ENCODE measurements at regions not wholly inside any gene's neighbourhood (a gene's known extent, or its start where the extent isn't known, plus 50 kb on each side); places are given as distances from the start of the nearest gene placed in this dataset.

- in situ Hi-C loops (cut with MboI) (no loop called here), intact Hi-C loops (cut with micrococcal nuclease) (no loop called here)
- Histone ChIP-seq H2AFZ (ENCODE audit: low read depth, low read length) (no peak overlapping the region), H3K9ac (ENCODE audit: insufficient read depth in 1 of 2, low read depth in 2 of 2, low read length in 2 of 2) (no peak overlapping the region), H3K36me3 (ENCODE audit: control insufficient read depth, insufficient read depth, low read length) (no peaks in the 10 kb centered on the region), H3K9me3 (replicated peaks; ENCODE audit: control insufficient read depth, insufficient read depth, low read depth, low read length) (no peaks in the 10 kb centered on the region), H3K27me3 (ENCODE audit: control insufficient read depth in 2 of 2, insufficient read depth in 2 of 2, low read length in 2 of 2) (no peaks in the 10 kb centered on the region), H3K9me1 (ENCODE audit: control insufficient read depth, insufficient read depth, low read length) (no peaks in the 10 kb centered on the region), H3K27ac (ENCODE audit: extremely low read depth, low read depth, low read length) (no peak overlapping the region), H4K20me1 (replicated peaks; ENCODE audit: control insufficient read depth, insufficient read depth, low read length) (no peaks in the 10 kb centered on the region), H3K4me1 (replicated peaks in 1 of 2; ENCODE audit: control insufficient read depth in 2 of 2, insufficient read depth in 2 of 2, low read length in 2 of 2) (no peaks in the 10 kb centered on the region), H3K4me3 (no peak overlapping the region), H3K79me2 (ENCODE audit: control insufficient read depth, insufficient read depth, low read length) (no peaks in the 10 kb centered on the region), H3K4me2 (ENCODE audit: insufficient read depth, low read length) (no peak overlapping the region)
- POLR2A ChIA-PET: interaction anchor here (0.5 kb wide), 1 partner anchor 65 kb away, joined by 3 read pairs; no protein-coding TSS in a partner anchor
- WGBS (ENCODE audit: insufficient coverage, low coverage, missing lambda C conversion rate): 8% methylated on average over 2 of the region's 2 CpGs
- no peak for DNase-seq (ENCODE audit: extremely low read depth in 1 of 4, low spot score in 3 of 4)
- ATAC-seq: no peak
- TF ChIP-seq MEIS2 (IDR thresholded peaks at IDR 0.05; ENCODE audit: partially characterized antibody) (no peak), ZNF12 (CRISPR knock-in tag; IDR thresholded peaks at IDR 0.05) (no peak), SMARCA5 (IDR thresholded peaks at IDR 0.05) (no peak), ZBTB9 (CRISPR knock-in tag; IDR thresholded peaks at IDR 0.05) (no peak), IFI16 (CRISPR knock-in tag; IDR thresholded peaks at IDR 0.05) (no peak), THRB (CRISPR knock-in tag; conservative IDR thresholded peaks at IDR 0.05) (no peak), STAT5B (CRISPR knock-in tag; IDR thresholded peaks at IDR 0.05) (no peak), TCF7L2 (IDR thresholded peaks at IDR 0.05; ENCODE audit: low read depth, low read length) (no peak), KDM4B (IDR thresholded peaks at IDR 0.05; ENCODE audit: borderline replicate concordance in 2 of 2, low read depth in 1 of 2) (no peak), ARID2 (IDR thresholded peaks at IDR 0.05) (no peak), ZNF324 (CRISPR knock-in tag; IDR thresholded peaks at IDR 0.05) (no peak), ZNF512 (tag; IDR thresholded peaks at IDR 0.05) (no peak), ZNF121 (CRISPR knock-in tag; conservative IDR thresholded peaks at IDR 0.05) (no peak), KAT7 (CRISPR knock-in tag; IDR thresholded peaks at IDR 0.05; ENCODE audit: borderline replicate concordance) (no peak), RNF219 (CRISPR knock-in tag; IDR thresholded peaks at IDR 0.05) (no peak), PURB (CRISPR knock-in tag; IDR thresholded peaks at IDR 0.05; ENCODE audit: low read depth) (no peak), ZC3H8 (IDR thresholded peaks at IDR 0.05) (no peak)
- BruUV-seq (replicated peaks): no TSS peak
- no peak for FAIRE-seq
- CTCF ChIA-PET (ENCODE audit: low intra/inter-chr PET ratio): no interaction called here
Observed at GRCh38 chr5:18736051-18736398, 1101.8 kb downstream of the TAF11L14 start.
